Choroid plexus epithelial cell (primary cell): ENCODE measurements at regions not wholly inside any gene's neighbourhood (a gene's known extent, or its start where the extent isn't known, plus 50 kb on each side); places are given as distances from the start of the nearest gene placed in this dataset.

Experiments
- DNase-seq: peaks from one replicate; pipeline ENCODE4 v3.0.0-alpha.2; 2010; ENCODE audit warnings: low read depth
- H3K4me3 ChIP-seq: 2 replicates; pipeline ENCODE4 v1.5.1; 2011; ENCODE audit warnings: low read depth, mild to moderate bottlenecking, control low read depth, low read length, moderate library complexity
- CTCF ChIP-seq: conservative IDR thresholded peaks from 2 replicates; pipeline ENCODE4 v1.5.1; 2011; ENCODE audit warnings: low read depth, mild to moderate bottlenecking, control low read depth, inconsistent platforms, low read length, moderate library complexity

- no peak for DNase-seq
- H3K4me3 ChIP-seq: no peak overlapping the region
- no peak for TF ChIP-seq CTCF
These were observed 57.8 kb downstream of the BARX1 start for GRCh38 chr9:93897075-93897970.

- no peak for TF ChIP-seq CTCF
- H3K4me3 ChIP-seq: no peak overlapping the region
- no peak for DNase-seq
These were observed 58.6 kb downstream of the BARX1 start for GRCh38 chr9:93896496-93897033.

DNA sequence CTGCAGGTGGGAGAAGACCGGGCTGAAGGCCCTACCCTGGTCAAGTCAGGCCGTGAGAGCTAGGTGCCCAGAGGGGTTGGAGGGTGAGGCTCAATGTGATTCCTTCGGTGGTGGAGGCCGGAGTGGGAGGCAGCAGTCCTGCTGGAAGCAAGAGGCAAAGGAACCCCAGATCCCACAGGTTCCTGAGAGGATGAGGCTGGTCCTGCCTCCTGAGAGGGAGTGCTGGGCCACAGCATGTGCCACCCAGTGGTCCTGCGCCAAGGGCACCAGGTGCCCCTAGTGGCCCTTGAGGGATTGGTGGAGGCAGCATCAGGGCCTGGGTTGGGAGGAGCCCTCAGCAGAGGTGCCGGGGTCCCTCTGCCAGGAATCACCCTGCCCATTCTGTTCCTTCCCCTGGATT is 59.1 kb downstream of the BARX1 start:
- no peak for TF ChIP-seq CTCF
- no peak for DNase-seq
- H3K4me3 ChIP-seq: no peak overlapping the region

GRCh38 chr9:93895535-93895934 is 59.6 kb downstream of the BARX1 start:
- H3K4me3 ChIP-seq: no peak overlapping the region
- no peak for DNase-seq
- no peak for TF ChIP-seq CTCF

DNA sequence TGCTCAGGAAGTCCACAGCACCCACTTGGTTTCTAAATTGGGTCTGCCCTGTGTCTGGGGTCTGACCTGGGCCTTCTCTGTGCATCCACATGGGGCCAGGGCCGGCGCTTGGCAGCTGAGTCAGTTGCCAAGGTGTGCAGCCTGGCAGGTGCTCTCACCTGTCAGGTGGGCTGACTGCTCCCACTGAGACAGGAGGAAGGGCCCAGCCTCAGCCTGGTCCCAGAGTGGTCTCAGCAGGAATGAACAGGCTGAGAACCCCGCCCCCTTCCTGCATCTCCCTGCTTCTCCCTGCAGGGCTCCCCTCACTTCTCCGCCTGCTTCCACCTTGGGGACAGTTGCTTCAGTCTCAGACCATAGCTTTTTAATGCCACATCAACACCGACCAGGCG is 60.5 kb downstream of the BARX1 start:
- H3K4me3 ChIP-seq: no peak overlapping the region
- DNase-seq: no peak
- TF ChIP-seq CTCF: no peak

DNA sequence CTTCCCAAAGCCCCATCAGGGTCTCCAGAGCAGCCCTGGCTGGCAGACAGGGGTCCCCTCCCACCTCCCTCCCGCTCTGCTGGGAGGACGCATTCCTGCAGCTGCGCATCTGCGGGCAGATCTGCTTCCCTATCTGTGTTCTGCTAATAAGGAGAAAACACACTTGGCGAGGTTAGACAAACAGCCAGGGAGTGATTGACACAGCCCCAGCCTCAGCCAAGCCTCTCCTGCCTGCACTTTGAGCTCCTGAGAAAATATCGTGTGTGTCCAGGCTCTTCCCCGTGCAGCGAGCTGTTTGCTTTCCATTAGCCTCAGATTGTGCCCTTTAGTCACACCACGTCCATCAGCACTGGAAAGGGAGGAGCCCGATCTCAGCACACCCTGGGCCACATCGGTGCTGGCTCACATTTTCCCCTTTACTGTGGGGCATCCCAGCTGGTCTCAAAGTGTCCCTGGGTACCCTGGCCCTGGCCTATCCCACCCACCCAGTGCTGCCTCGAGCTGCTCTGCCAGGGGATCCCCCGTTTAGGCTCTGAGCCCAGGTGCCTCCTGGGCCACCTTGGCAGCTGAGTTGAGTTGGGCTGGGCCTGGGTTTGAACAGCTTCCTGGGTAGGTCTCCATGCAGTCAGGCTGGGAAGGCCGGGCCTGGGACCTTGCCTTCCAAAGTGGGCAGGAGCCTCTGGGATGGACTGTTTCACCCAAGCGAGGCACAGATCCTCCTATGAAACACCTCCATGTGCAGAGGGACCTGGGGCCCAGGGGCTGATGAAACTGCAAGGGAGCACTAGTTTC is 61.1 kb downstream of the BARX1 start:
- no peak overlapping the region for H3K4me3 ChIP-seq
- no peak for DNase-seq
- TF ChIP-seq CTCF: no peak
